Epithelial cell of esophagus (primary cell): ENCODE measurements at regions not wholly inside any gene's neighbourhood (a gene's known extent, or its start where the extent isn't known, plus 50 kb on each side); places are given as distances from the start of the nearest gene placed in this dataset.
"Not testable (repeated sequence)": the region's sequence is repeated elsewhere in the genome, so short reads cannot be mapped to it uniquely, and the experiment has no call there.

Experiments
- DNase-seq: peaks from one replicate; pipeline ENCODE4 v3.0.0; 2010; ENCODE audit warnings: low read depth
- H3K4me3 ChIP-seq: 2 replicates; pipeline ENCODE4 v1.5.1; 2011; ENCODE audit warnings: mild to moderate bottlenecking, low read length, control low read depth
- CTCF ChIP-seq: IDR thresholded peaks from 2 replicates; pipeline ENCODE4 v1.5.1; 2011; ENCODE audit warnings: low read depth, mild to moderate bottlenecking, low read length, control low read depth, inconsistent platforms; ENCODE audit not compliant: insufficient read depth; ENCODE audit errors: missing control alignments

- TF ChIP-seq CTCF: no peak
- H3K4me3 ChIP-seq: no peak overlapping the region
- no peak for DNase-seq
These were observed 319.2 kb upstream of the API5 start for GRCh38 chr11:42992594-42992993.

GRCh38 chr11:42996421-42997307 is 315.1 kb upstream of the API5 start:
- TF ChIP-seq CTCF: no peak
- H3K4me3 ChIP-seq: no peak overlapping the region
- DNase-seq: no peak

GRCh38 chr11:43004879-43005278 is 306.9 kb upstream of the API5 start:
- not testable (repeated sequence) for H3K4me3 ChIP-seq, DNase-seq

GRCh38 chr11:43010042-43010441 is 301.8 kb upstream of the API5 start:
- TF ChIP-seq CTCF: no peak

GRCh38 chr11:43012606-43013005 is 299.2 kb upstream of the API5 start:
- no peak for DNase-seq
- no peak overlapping the region for H3K4me3 ChIP-seq
- no peak for TF ChIP-seq CTCF

More at GRCh38 chr11:43010042-43010441, 301.8 kb upstream of the API5 start:
- no peak overlapping the region for H3K4me3 ChIP-seq
- no peak for DNase-seq

- DNase-seq: no peak
These were observed 290.3 kb upstream of the API5 start for GRCh38 chr11:43021466-43021865.

GRCh38 chr11:43034341-43034740 is 277.5 kb upstream of the API5 start:
- no peak for TF ChIP-seq CTCF
- no peak overlapping the region for H3K4me3 ChIP-seq
- no peak for DNase-seq

More at GRCh38 chr11:43021466-43021865, 290.3 kb upstream of the API5 start:
- no peak overlapping the region for H3K4me3 ChIP-seq
- TF ChIP-seq CTCF: no peak
